GM18858 (cell line): ENCODE measurements at regions not wholly inside any gene's neighbourhood (a gene's known extent, or its start where the extent isn't known, plus 50 kb on each side); places are given as distances from the start of the nearest gene placed in this dataset.

Experiments
- ATAC-seq: cut with Tn5 transposase; IDR thresholded peaks from one replicate; pipeline ENCODE4 v1.9.1; 2021; ENCODE audit not compliant: unreplicated experiment

DNA sequence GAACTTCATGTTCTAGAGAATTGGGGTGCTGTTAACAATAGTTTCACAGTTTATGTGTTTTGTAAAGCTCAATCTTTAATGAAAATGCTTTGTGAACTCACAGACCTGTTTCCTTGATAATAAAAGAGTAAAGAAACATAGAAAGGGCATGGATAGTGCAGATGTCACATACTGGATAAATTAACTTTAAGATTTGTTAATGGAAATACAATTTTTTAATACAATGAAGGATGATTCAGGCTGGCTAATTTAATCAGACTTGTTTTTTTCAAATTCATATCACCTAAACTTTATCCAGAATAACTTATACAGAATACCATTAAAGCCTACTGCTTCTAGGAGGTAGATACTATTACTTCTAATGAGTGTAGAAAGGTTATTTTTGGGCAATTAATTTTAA lies 1033.5 kb upstream of the SLC10A2 start:
- ATAC-seq: no peak

GRCh38 chr13:104098421-104098820 lies 1032.2 kb upstream of the SLC10A2 start:
- ATAC-seq: no peak

GRCh38 chr13:104086759-104087158 lies 1020.5 kb upstream of the SLC10A2 start:
- no peak for ATAC-seq

GRCh38 chr13:104086210-104086609 lies 1020.0 kb upstream of the SLC10A2 start:
- ATAC-seq: no peak

GRCh38 chr13:104085611-104086010 lies 1019.4 kb upstream of the SLC10A2 start:
- ATAC-seq: no peak

DNA sequence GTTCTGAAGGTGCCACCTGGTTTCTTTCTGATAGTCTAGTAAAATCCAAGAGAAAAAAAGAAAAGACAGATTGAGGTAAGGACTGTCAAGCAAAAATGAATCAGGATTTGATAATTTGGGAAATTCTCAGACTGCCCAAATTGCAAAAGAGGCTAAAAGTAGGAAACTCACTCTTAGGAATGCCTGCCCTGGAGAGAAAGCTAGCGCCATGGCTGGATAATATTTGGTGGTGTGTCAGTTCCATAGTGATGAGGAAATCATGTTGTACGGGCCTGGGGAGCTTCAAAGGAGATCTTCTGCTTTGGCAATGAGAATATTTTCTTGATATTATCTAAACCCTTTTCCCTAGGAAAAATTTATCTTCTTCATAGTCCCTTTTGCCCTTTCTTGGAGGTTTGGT lies 1008.1 kb upstream of the SLC10A2 start:
- ATAC-seq: no peak

- ATAC-seq: no peak
These were observed 1005.6 kb upstream of the SLC10A2 start for GRCh38 chr13:104071806-104072205.

DNA sequence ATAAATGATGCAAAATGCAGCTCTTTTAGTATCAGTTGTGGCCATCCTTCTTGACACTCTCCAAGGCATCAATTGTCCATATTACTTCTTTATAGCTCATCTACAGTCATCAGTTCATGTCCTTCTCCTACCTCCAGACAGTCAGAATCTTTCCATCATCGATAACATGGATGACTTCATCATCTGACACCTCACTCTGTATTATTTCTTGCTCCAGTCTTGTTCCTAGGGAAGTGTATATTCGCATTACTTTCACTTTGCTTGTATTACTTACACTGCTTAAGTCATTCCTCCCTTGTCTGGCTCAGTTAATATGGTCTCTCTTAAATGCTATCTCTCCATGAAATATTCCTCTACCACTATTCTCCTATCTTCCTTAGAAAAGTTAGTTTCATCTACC lies 999.1 kb upstream of the SLC10A2 start:
- ATAC-seq: no peak

GRCh38 chr13:104057861-104058260 lies 991.6 kb upstream of the SLC10A2 start:
- ATAC-seq: no peak

DNA sequence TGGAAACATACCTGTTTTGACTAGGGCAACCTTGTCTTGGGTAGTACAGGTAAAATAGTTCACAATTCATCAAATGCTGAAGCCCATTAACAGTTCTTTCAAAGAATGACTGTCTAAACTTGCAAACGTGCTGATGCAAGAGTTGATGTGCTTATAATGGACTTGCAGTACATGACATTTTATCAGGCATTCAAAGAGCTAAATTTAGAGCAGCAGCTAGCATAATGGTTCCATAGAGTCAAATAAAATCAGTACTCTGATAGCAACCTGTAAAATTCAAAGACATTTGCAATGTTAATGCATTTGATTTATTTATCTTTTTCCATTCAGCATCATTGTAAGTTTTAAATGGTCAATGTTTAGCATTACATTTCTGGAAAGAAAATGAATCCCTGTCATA lies 979.7 kb upstream of the SLC10A2 start:
- ATAC-seq: no peak

DNA sequence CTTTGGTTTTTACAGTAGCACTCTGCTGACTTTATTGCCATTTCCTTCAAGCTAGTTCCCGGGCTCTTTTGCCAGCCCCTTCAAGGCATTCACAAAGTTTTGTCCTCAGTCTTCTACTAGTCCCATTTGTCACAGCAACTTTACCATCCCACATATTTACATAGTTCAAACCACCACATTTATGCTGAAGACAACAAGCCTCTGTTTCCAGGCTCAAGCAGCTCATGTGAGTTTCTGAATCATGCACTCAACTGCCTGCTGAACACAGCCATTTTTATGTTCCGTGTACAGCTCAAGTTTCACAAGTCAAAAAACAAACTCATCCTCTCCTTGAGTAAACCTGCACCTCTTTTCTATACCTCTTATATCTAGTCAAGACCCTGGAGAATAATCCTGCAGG lies 977.0 kb upstream of the SLC10A2 start:
- no peak for ATAC-seq

GRCh38 chr13:104034891-104035290 lies 968.7 kb upstream of the SLC10A2 start:
- no peak for ATAC-seq

- no peak for ATAC-seq
These were observed 959.1 kb upstream of the SLC10A2 start for GRCh38 chr13:104025303-104025702.

DNA sequence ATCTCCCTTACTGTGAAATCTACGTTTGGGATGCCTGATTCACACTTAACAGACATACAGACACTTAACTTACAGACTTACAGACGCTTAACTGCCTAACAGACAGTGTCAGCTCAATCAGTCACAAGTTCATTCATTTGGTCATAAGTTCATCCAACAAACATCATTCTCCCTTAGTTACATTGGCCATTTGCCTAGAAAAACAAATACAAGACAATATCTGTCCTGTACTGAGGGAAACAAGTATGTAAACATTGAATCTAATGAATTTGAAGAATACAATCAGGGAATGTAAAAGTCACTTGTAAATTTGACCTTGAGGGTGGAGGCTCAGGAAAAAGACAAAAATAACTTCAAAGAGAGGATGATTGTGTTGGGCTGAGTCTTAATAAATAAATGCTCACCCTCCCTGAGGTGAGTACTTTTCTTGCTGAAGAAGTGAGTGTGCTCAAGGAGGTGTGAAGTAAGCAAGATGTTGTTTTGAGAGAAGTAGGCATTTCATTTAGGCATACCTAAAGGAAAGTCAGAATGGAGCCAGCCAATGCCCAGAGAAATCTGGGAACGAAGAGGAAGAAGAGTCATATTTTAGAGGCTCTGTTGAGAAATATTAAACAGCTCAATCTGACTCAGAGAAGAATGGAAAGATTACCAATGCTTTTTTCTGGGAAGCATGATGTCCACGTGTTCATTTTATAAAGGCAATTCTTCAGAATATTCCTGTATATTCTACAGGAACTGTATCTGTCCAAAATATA lies 958.4 kb upstream of the SLC10A2 start:
- ATAC-seq: no peak

GRCh38 chr13:104021806-104022397 lies 955.7 kb upstream of the SLC10A2 start:
- ATAC-seq: no peak

DNA sequence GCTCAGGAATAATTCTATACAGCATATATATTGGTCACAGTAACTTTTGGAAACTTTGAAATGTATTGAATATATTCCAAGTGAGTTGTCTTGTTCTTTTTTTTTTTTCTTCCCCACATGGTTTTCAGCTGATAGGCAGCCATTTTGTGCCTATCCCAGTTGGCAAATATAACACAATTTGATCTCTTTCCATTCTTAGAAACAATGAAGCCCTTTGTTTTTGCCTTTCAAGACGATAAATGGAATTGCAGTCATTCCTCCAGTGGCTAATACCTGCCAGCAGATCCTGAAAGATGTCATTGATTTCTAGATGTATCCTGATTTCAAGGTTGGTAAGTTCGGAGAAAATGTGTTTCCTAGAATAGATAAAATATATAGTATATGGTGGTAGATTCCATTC lies 951.1 kb upstream of the SLC10A2 start:
- ATAC-seq: no peak

GRCh38 chr13:104015646-104016396 lies 949.6 kb upstream of the SLC10A2 start:
- ATAC-seq: no peak

DNA sequence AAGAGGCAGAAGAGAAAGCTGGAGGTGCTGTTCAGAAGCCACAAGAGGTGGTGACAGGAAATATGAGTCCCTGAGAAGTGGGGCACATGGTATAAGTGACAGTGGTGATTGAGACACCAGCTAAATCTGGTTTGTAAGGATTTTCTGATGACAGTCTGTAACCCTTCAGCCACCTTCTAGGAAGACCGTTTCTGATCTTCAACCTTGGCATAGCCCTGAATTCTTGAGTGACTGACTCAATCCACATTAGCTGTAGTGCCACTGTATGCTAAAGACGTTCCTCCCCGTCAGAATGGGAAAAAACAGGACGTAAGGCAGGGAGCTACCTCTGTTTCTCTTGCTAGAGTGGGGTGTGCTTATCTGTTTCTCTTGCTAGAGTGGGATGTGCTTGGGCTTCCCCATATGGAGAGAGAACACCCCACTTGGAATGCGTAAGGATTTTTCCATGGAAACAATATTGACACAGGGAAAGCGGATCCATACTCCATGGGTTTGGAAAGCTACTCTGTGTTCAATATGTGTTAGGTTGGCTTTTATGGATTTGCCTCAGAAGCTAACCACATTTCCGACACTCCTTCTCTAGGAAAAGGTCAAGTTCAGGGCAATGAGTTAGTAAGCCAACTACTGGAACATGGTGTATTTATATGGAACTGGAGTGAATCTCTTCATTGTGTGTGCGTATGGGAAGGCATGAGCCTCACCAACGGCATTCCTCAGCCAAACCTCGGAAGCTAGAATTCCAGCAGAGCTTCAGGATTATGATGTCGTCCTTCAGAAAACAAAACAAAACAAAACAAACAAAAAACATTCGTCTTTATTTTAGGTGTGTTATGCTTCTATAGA lies 948.8 kb upstream of the SLC10A2 start:
- ATAC-seq: no peak

GRCh38 chr13:104011505-104012241 lies 945.5 kb upstream of the SLC10A2 start:
- no peak for ATAC-seq
